LNCAP (cell line): ENCODE measurements at regions not wholly inside any gene's neighbourhood (a gene's known extent, or its start where the extent isn't known, plus 50 kb on each side); places are given as distances from the start of the nearest gene placed in this dataset.

ENCODE experiments used
- CTCF ChIP-seq: fragments of 450-650 bp; IDR thresholded peaks from 2 replicates; pipeline ENCODE4 v1.5.1; 2017; ENCODE audit warnings: mild to moderate bottlenecking

- TF ChIP-seq CTCF, result no peak
These were observed 115.3 kb upstream of the RIPOR2 start for GRCh38 chr6:25051083-25051482.

- no peak for TF ChIP-seq CTCF
These were observed 116.4 kb upstream of the RIPOR2 start for GRCh38 chr6:25052181-25052580.

- TF ChIP-seq CTCF, result no peak
These were observed 118.2 kb upstream of the RIPOR2 start for GRCh38 chr6:25053875-25054371.

- TF ChIP-seq CTCF, result no peak
These were observed 118.7 kb upstream of the RIPOR2 start for GRCh38 chr6:25054469-25054868.

GRCh38 chr6:25056130-25056529, 120.4 kb upstream of the RIPOR2 start:
- TF ChIP-seq CTCF, result no peak

GRCh38 chr6:25057111-25057905, 121.5 kb upstream of the RIPOR2 start:
- no peak for TF ChIP-seq CTCF

- no peak for TF ChIP-seq CTCF
These were observed 122.7 kb upstream of the RIPOR2 start for GRCh38 chr6:25058441-25058840.
